Lower lobe of right lung (tissue), 2 donors: ENCODE measurements at regions not wholly inside any gene's neighbourhood (a gene's known extent, or its start where the extent isn't known, plus 50 kb on each side); places are given as distances from the start of the nearest gene placed in this dataset.

Experiments used
- ATAC-seq, 2 donors: fragments of 200-7000 bp; cut with Tn5 transposase; one replicate each; pipeline ENCODE4 v1.9.1; 2020 to 2022; ENCODE audit warnings: mild to moderate bottlenecking in 2 of 2, moderate library complexity in 2 of 2
- DNase-seq: peaks from one replicate; pipeline ENCODE4 v3.0.0-alpha.2; 2020
- H3K27ac ChIP-seq: fragments of 200-600 bp; one replicate; pipeline ENCODE4 v1.8.0; 2022
- H3K27me3 ChIP-seq: fragments of 200-600 bp; one replicate; pipeline ENCODE4 v1.8.0; 2022; ENCODE audit warnings: low read depth
- H3K36me3 ChIP-seq: fragments of 200-600 bp; one replicate; pipeline ENCODE4 v1.8.0; 2022; ENCODE audit warnings: mild to moderate bottlenecking
- H3K4me1 ChIP-seq: fragments of 200-600 bp; one replicate; pipeline ENCODE4 v1.8.0; 2022
- H3K4me3 ChIP-seq: fragments of 200-600 bp; one replicate; pipeline ENCODE4 v1.8.0; 2022; ENCODE audit warnings: mild to moderate bottlenecking
- H3K9me3 ChIP-seq: fragments of 200-600 bp; one replicate; pipeline ENCODE4 v1.8.0; 2022
- intact Hi-C: fragments of 100-400 bp; cut with DNase I; formaldehyde crosslinking; loops from one replicate; pipeline ENCODE4 v1.11.0; 2022
- TF ChIP-seq, protein P1 (sequence below): fragments of 200-600 bp; IDR thresholded peaks from one replicate; pipeline ENCODE4 v1.8.0; 2022; ENCODE audit warnings: antibody characterized with exemption, mild to moderate bottlenecking
- donor health status: DM: no; HTN: yes; CAD: no; lungs with severe emphysema.

DNA sequence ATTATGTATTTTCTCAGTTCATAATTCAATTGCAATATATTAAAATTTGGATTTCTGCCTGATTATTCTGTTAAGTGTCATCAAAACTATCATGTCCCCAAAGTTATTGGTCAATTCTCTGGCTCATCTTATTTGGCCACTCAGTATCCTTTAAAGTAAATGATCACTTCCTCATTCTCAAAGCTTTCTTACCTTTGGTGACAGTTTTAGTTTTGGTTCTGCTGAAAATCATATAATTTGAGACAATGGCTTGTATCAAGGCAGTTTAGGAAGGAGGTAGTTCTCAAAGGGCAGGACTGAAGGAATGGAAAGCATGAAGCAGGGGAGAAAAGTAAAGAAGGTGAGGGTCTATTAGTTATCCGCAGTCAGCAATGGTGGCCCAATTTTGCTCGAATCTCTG, 1832.1 kb downstream of the ARAP2 start:
- Histone ChIP-seq H3K9me3 (no peaks in the 10 kb centered on the region), H3K4me3 (no peak overlapping the region), H3K4me1 (no peaks in the 10 kb centered on the region), H3K36me3 (no peaks in the 10 kb centered on the region), H3K27ac (no peak overlapping the region), H3K27me3 (no peaks in the 10 kb centered on the region)
- intact Hi-C loops, result no loop called here
- ATAC-seq (no peak), DNase-seq (no peak)
- TF ChIP-seq, protein P1, sequence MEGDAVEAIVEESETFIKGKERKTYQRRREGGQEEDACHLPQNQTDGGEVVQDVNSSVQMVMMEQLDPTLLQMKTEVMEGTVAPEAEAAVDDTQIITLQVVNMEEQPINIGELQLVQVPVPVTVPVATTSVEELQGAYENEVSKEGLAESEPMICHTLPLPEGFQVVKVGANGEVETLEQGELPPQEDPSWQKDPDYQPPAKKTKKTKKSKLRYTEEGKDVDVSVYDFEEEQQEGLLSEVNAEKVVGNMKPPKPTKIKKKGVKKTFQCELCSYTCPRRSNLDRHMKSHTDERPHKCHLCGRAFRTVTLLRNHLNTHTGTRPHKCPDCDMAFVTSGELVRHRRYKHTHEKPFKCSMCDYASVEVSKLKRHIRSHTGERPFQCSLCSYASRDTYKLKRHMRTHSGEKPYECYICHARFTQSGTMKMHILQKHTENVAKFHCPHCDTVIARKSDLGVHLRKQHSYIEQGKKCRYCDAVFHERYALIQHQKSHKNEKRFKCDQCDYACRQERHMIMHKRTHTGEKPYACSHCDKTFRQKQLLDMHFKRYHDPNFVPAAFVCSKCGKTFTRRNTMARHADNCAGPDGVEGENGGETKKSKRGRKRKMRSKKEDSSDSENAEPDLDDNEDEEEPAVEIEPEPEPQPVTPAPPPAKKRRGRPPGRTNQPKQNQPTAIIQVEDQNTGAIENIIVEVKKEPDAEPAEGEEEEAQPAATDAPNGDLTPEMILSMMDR, result no peak

DNA sequence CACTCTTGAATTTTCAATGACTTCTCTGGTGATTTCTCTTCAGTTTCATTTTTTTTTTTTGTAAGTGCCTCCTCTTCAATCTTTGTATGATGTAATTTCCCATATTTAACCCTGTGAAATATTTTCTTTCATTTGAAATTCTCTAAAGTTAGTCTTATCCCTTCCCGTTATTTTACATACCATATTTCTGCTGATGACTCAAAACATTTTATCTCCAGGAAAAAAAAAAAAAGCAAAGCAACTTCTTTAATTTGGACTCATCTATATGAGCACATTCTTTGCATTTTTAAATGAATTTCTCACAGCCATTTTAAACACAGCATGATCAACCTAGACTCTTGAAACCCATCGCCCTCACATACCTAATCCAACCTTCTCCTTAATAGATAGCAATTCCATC, 1831.4 kb downstream of the ARAP2 start:
- TF ChIP-seq, protein P1, result no peak
- ATAC-seq, result no peak
- H3K4me3 ChIP-seq, result no peak overlapping the region
- H3K36me3 ChIP-seq, result no peaks in the 10 kb centered on the region
- no peaks in the 10 kb centered on the region for H3K27me3 ChIP-seq
- no peak for DNase-seq
- H3K9me3 ChIP-seq, result no peaks in the 10 kb centered on the region
- intact Hi-C loops, result no loop called here
- no peaks in the 10 kb centered on the region for H3K4me1 ChIP-seq
- H3K27ac ChIP-seq, result no peak overlapping the region

DNA sequence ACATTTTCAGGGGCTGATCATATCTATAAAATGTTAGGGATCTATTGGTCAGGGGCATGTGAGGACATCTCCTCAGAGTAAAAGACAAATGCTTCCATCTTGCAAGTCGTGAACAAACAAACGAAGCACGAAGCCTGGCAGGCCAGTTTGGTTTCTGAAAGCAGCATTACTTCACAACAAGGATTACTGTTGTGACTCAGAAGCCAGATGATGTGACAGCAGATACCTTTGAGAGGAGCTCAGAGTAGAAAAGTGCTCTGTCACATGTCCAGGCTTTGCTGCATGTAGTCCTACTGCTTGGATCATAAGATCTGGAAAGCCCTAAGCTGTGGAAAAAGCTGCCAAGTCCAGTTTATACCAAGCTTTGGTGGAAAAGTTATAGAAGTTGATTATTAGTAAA, 1827.2 kb downstream of the ARAP2 start:
- TF ChIP-seq, protein P1, result no peak
- Histone ChIP-seq H3K27ac (no peak overlapping the region), H3K4me3 (no peak overlapping the region), H3K27me3 (no peaks in the 10 kb centered on the region), H3K36me3 (no peaks in the 10 kb centered on the region), H3K4me1 (no peaks in the 10 kb centered on the region), H3K9me3 (no peaks in the 10 kb centered on the region)
- DNase-seq (no peak), ATAC-seq (no peak)
- intact Hi-C loops, result no loop called here

DNA sequence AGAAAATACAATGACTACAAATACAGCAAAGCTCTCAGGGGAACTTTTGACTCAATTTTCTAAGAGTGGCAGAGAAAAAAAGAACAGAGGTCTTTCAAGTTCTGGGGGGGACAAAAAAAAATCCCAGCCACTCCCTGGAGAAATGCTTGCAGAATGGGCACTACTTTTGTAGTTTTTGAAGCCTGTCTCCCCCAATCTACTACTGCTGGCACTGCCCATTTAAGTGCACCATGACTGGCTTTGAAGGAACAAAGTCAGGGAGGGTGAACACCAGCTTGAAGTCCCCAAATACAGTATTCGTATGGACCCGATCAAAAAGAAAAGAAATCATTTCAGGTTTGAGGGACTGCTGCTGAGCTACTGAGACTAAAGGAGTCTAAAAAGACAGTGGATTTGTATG, 1824.4 kb downstream of the ARAP2 start:
- Histone ChIP-seq H3K27ac (no peak overlapping the region), H3K9me3 (no peaks in the 10 kb centered on the region), H3K4me1 (no peaks in the 10 kb centered on the region), H3K4me3 (no peak overlapping the region), H3K27me3 (no peaks in the 10 kb centered on the region), H3K36me3 (no peaks in the 10 kb centered on the region)
- ATAC-seq, result no peak
- DNase-seq, result no peak
- intact Hi-C loops, result no loop called here
- TF ChIP-seq, protein P1, result no peak

DNA sequence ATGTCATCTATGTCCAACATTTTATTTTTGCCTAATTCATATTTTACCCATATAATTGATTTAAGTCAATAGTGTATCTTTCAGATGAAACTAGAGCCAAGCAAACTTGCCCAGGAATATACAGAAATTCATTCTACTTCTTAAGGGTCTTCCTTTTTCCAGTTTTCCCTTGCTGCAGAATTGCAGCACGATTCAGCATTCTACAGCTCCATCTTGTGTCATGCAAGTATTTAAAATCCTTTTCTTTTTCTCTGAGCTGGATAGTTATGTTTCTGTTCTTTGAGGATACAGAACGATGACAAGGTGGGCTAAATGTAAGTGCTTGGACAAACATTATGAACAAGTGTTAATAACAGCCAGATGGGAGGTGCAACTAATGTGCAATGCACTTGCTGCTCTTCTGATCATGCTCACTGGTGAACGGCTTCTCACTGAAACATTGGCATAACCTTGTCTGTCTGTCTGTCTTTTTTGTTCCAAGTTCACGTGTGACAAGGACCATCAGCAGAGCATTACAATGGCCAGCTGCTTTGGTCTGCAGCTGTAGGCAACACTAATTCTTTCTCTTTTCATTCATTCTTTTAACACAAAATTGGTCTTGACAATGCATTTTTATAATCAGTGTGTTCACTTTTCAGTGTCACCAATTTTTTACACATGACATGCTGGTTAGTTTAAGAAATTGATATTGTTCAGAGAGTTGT, 1821.7 kb downstream of the ARAP2 start:
- ATAC-seq (no peak), DNase-seq (no peak)
- Histone ChIP-seq H3K27ac (no peak overlapping the region), H3K4me3 (no peak overlapping the region), H3K36me3 (no peaks in the 10 kb centered on the region), H3K27me3 (no peaks in the 10 kb centered on the region), H3K4me1 (no peaks in the 10 kb centered on the region), H3K9me3 (no peaks in the 10 kb centered on the region)
- intact Hi-C loops, result no loop called here
- TF ChIP-seq, protein P1, result no peak
